ENCODE measurements at regions not wholly inside any gene's neighbourhood (a gene's known extent, or its start where the extent isn't known, plus 50 kb on each side); places are given as distances from the start of the nearest gene placed in this dataset.

- TF ChIP-seq, protein P1, sequence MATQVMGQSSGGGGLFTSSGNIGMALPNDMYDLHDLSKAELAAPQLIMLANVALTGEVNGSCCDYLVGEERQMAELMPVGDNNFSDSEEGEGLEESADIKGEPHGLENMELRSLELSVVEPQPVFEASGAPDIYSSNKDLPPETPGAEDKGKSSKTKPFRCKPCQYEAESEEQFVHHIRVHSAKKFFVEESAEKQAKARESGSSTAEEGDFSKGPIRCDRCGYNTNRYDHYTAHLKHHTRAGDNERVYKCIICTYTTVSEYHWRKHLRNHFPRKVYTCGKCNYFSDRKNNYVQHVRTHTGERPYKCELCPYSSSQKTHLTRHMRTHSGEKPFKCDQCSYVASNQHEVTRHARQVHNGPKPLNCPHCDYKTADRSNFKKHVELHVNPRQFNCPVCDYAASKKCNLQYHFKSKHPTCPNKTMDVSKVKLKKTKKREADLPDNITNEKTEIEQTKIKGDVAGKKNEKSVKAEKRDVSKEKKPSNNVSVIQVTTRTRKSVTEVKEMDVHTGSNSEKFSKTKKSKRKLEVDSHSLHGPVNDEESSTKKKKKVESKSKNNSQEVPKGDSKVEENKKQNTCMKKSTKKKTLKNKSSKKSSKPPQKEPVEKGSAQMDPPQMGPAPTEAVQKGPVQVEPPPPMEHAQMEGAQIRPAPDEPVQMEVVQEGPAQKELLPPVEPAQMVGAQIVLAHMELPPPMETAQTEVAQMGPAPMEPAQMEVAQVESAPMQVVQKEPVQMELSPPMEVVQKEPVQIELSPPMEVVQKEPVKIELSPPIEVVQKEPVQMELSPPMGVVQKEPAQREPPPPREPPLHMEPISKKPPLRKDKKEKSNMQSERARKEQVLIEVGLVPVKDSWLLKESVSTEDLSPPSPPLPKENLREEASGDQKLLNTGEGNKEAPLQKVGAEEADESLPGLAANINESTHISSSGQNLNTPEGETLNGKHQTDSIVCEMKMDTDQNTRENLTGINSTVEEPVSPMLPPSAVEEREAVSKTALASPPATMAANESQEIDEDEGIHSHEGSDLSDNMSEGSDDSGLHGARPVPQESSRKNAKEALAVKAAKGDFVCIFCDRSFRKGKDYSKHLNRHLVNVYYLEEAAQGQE (IDR thresholded peaks at IDR 0.05; ENCODE audit: insufficient read depth in 1 of 2, low read depth in 2 of 2, low read length in 2 of 2): no peak
- no peak for TF ChIP-seq SIN3A (IDR thresholded peaks at IDR 0.05; ENCODE audit: borderline replicate concordance, insufficient read depth, low read length)
- no peak for TF ChIP-seq POLR2AphosphoS5 (IDR thresholded peaks at IDR 0.05; ENCODE audit: low read depth, low read length)
Measured at GRCh38 chr10:78808736-78809367, 259.9 kb upstream of the ZMIZ1 start.
